NAMALWA (cell line): ENCODE measurements at regions not wholly inside any gene's neighbourhood (a gene's known extent, or its start where the extent isn't known, plus 50 kb on each side); places are given as distances from the start of the nearest gene placed in this dataset.

Experiments
- DNase-seq: peaks from one replicate; pipeline ENCODE4 v3.0.0-alpha.2; 2015; ENCODE audit warnings: low spot score

DNA sequence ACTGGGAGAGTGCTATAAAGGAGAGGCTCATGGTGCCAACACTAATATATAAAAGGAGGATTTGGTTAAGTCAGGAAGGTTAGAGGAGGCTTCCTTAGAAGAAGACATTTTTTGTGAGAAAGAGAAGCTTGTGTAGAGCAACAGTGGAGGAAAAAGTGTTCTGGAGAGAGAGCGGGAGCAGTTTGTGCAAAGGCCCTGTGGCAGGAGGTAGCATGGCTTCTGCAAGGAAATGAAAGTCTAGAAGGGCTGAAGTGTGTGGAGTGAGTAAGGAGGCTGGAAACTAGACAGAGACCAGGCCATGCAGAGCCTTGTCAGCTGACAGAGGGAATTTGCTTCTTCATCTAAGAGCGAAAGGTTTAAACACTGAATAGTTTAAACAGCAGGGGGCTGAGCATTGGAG is 64.4 kb upstream of the ARAP3 start:
- DNase-seq: no peak

DNA sequence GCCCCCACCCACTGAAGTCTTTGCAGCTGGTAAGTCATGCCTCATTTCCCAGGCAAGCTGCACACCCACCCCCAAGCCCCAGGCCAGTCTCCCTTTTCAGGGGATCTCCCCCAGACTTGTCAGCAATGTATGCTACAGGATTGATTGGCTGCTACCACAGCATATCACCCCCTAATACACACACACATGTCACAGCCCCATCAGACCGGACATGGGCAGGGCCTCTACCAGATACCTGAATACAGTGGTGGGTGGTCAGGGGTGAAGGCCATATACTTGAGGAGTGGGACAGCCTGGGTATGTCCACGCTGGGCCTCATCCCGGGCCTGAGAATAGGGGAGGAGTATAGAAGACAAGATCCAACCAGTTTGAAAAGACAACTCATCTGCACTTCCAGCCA is 63.4 kb upstream of the ARAP3 start:
- no peak for DNase-seq

DNA sequence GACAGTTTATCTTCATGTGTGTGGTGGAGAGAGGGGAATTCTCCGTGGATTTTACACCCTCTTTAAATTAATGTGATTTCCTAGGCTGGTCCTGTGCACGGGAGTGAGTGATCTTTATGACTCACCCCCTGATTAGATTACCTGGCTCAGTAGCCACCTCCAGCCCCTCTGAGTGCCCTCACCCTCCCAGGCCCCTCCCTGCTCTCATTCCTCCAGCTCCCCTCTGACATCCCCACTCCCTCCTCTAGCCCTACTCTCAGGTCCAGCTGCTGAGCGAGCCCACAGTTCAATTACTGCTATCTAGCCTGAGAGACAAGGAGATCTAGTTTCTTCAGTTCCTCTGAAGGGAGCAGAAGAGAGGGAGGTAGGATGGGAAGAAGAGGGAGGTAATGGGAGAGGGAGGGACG is 61.8 kb upstream of the ARAP3 start:
- no peak for DNase-seq

DNA sequence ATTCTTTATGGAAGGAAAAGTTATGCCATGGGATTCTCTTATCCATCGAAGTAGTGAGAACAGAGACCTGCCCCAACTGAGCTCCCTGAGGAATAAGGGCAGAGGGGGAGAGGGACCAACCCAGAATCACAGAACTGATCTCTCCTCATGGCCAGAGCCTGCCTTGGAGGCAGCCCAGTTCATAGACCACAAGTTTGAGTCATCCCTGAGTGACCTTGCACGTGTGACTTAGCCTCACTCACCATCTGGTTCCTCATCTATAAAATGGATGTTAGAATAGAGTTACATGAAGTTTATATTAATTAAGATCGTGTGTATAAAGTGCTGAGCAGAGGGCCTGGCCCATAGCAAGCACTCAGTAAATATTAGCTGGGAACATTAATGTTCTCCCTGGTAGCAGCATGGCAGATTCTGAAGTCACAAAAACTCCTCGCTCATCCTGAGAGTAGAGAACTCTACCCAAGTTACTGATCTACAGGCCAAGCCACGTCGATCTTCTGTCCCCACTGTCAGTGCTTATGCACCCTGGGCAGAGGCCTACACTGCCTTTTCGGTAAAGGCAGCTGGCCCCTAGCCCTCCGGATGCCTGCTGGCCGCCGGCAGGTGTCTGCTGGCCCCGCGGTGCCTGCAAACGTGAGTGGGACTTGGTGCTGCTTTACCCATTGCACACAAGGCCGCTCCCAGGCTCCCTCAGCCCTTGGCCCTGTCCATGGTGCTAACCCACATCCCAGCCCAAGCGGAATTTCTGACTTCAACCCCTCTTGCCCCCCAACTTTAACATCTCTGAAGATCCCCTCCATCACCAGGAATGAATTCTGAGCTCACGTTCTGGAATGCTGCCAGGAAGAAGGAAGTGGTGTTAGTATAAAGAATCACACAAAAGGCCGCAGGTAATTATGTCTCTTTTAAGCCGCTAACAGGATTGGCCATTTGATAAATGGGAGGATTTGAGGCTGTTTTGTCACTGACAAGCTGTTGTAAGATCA is 61.1 kb upstream of the ARAP3 start:
- DNase-seq: no peak

DNA sequence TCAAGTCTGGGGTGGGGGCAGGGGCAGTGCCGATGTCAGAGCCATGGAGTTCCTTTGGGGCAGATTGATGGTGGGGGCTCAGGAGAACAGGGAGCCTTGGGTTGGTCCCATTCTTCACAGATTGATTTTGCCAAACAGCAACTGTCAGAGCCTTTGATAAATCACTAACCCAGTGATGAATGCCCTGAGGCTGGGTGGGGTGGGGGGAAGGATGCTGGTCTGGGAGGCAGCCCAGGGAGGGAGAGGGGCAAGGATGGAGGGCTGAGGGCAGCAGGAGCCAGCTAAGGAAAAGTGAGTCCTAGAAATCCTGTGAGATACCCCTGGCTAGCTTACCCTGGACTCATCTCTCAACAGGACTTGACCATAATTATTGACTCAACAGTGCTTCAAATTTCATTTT is 60.1 kb upstream of the ARAP3 start:
- DNase-seq: no peak

DNA sequence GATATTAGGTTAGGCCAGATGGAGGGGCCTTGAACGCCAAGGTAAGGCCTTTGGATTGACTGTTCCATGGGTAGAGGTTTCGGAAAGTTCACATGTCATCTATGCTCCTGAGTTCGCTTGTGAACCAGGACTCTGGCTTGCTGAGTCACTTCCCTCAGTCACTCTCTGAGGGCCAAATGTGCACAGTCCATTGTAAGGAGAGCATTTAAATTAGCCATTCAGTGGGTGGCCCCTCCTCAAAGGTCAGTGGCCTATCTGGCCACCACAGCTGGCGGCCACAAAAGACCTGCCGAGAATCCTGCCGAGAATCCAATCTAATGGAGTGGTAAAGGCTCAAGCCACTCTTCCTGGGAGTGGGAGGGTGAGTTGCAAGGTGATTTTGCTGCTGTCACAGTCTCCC is 58.9 kb upstream of the ARAP3 start:
- DNase-seq: no peak

DNA sequence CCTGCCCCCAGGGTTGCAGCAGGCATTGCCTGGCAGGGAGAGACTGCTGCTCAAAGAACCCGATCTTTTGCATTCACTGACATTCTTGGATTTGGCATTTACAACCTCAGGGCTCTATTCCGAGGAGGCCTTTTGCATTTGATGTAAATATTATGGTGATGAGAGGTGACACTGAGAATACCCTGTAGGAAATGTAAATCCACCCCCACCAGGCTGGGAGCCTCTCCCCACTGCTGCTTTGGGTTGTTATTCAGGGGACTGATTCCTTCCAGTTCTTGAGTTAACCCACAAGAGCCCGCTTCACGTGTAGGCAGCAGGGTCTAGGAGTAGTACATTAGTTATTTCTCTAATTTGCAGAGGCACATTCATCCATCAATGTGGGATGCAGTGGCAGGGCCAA is 55.5 kb upstream of the ARAP3 start:
- no peak for DNase-seq

DNA sequence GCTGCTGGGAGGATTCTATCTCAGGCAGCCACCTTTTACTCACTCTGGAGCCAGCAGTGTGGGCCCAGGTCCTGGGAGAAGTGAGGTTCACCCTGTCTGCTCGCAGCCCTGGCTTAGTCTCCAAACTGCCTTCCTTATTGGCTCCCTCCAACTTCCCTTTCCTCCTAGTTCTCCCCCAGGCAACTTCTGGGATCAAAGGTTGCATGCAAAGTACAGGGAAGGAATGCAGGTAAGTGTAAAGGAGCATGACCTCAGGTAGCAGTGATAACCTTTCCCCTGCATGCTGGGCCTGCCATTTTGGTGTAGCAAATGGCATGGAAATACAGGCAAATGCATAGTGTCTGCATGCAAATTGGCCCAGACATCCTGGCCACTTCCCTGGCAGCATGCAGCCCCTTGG is 53.8 kb upstream of the ARAP3 start:
- no peak for DNase-seq

DNA sequence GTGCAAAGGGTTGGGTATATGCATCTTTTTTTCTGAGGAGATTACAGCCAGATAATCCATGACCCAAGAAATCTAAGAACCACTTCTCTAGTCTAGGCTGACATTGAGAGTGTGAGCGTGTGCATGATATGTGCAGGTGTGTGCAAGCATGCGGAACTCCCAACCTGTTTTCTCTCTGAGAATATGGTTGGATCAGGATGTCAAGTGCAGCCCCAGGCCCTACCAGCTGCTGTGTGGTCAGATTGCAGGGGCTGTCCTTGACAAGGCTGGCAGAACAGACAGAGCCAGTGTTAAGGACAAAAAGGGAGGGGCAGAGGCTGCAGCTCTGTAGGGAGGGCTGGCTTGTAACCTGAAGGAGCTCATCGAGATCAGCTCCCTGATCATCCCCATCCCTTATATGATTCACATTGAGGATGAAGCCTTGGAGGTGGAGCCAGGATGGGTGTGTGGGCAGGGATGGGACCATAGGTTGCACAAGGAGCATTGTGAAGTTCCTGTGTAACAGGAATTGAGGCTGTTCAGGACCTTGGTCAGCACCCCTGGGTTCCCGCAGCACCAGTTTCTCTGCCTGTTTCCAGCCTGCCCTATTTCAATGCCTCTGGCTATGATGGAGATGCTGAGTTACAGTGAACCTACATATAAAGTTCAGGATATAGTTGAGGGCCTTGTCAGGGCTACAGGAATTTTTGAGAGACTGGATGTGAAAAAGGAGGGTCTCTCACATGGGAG is 52.6 kb upstream of the ARAP3 start:
- peak; percentile 45 for DNase-seq

DNA sequence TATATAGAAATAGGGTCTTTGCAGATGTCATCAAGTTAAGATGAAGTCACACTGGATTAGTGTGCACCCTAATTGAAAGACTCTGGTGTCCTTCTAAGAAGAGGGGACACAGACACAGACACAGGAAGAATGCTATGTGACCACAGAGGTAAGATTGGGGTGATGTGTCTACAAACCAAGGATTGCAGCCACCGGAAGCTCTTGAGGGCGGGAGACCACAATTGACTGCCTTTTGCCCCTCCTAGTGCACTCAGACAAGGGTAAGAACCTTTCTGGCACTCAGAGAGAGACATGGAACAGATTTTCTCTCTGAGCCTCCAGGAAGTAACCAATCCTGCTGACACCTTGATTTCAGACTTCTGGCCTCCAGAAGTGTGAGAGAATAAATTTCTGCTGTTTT is 51.2 kb upstream of the ARAP3 start:
- DNase-seq: no peak

DNA sequence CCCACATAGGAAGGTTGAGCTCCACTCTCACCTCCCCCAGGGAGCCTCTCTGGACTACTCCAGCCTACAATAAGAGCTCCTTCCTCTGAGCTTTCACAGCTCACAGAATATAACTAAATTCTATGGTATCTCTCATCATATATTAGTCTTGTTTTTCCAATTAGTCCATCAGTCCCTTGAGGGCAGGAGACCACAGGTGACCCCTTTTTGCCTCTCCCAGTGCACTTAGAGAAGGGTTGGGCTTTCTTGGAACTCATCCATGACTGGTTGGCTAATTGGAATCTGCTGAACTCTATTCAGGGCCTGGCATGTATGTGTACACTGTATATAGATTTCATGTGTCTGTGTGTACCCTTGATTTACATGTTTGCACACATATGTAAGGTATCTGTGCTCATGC is 50.4 kb upstream of the ARAP3 start:
- no peak for DNase-seq
